HG03280 (cell line): ENCODE measurements at regions not wholly inside any gene's neighbourhood (a gene's known extent, or its start where the extent isn't known, plus 50 kb on each side); places are given as distances from the start of the nearest gene placed in this dataset.

Experiments used
- ATAC-seq: cut with Tn5 transposase; IDR thresholded peaks from one replicate; pipeline ENCODE4 v1.9.1; 2021; ENCODE audit warnings: mild to moderate bottlenecking, moderate library complexity; ENCODE audit not compliant: unreplicated experiment

DNA sequence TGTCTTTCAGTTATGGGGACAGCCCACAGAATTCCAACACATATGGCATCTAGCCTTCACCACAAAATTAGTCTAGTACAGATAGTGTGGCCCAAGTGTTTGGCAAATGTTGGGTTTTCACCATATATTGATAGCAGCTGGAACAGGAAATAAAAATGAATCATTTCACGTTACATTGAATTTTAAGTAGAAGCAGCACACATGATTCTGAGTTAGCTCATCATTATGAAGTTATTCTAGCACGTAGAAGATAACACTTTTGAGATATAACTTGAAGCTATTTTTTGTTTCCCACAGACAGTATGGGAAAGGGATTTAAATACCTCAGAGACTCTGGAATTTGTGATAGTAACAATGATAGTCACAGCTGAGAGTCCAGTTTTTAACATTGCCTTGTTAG lies 118.7 kb downstream of the FAT4 start:
- ATAC-seq = no peak

- no peak for ATAC-seq
Observed at GRCh38 chr4:125434136-125434535, 119.4 kb downstream of the FAT4 start.

DNA sequence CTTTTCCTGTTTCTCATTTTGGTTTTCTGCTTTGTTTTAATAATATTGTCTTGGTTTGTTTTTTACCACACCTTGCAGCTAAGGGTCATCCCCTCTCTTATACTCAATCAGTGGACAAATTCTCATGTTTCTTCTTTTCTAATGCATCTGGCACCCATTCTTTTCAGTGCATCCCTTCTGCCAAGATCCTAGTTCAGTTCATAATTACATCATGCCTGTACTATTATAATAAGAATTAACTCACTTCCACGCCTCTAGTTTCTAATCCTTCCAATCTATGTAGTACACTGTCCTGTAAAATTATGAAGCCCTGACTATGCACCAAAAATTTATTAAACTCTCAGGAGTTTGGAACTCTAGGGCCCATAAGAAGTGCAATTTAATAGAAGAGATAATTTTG lies 126.1 kb downstream of the FAT4 start:
- ATAC-seq = no peak

GRCh38 chr4:125444166-125444565 lies 129.4 kb downstream of the FAT4 start:
- ATAC-seq = no peak

- ATAC-seq = no peak
Observed at GRCh38 chr4:125445525-125445924, 130.8 kb downstream of the FAT4 start.

GRCh38 chr4:125447551-125448290 lies 133.0 kb downstream of the FAT4 start:
- ATAC-seq = no peak

DNA sequence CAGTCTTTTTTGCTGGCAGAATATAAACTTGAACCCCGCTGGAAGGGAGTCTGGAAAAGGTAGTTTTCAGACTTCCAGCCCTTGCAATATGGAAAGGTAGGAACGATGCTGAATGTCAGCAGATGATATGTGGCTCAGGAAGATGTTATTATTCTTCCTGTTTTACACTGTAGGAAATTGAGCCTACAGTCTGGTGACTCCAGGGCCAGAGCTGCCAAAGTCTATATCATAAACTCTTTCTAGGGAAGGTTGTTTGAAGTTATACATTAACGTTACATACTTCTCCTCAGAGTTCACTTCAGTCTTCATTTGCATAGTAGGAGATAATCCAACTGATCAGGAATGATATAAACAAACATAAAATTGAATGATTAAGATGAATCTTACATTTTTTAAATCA lies 141.3 kb downstream of the FAT4 start:
- no peak for ATAC-seq

DNA sequence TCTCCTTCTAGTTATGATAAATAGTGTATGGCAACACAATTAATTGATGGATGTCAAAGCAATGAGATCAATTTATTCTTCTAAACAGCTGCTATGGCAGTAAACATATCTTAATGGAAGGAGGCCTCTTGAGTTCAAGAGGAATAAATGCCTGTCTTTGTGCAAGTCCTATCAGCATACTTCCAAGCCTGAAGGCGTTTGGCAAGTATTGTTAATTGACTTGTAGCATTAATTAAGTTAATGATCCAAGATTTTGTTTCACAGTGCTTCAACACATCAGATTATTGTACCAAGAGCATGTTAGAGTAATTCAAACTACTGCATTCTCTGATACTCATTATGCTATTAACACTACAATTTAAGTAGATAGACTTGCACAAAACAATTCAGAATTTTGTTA lies 144.8 kb downstream of the FAT4 start:
- ATAC-seq = no peak

GRCh38 chr4:125461676-125462363 lies 147.1 kb downstream of the FAT4 start:
- ATAC-seq = no peak

DNA sequence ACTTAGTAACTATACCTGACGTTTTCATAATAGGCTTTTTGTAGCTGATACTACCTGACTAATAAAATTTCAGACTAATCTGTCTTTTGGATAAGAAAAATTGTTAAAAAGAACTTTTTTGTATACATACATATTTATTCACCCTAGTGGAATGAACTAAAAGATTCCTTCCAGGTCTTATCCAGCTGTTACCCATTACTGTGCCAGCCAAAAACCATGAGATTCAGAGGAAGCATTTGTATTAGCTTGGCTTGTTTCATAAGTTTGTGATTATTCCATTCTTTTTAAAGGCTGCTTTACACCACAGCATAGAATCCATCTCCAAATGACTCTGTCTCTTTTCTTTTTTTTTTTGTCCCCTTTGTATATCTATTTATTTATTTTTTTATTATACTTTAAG lies 149.4 kb downstream of the FAT4 start:
- no peak for ATAC-seq

- ATAC-seq = no peak
Observed at GRCh38 chr4:125481334-125482045, 166.7 kb downstream of the FAT4 start.

GRCh38 chr4:125482822-125483221 lies 168.1 kb downstream of the FAT4 start:
- no peak for ATAC-seq

- ATAC-seq = no peak
Observed at GRCh38 chr4:125483278-125483677, 168.5 kb downstream of the FAT4 start.

- ATAC-seq = no peak
Observed at GRCh38 chr4:125484912-125485311, 170.2 kb downstream of the FAT4 start.

DNA sequence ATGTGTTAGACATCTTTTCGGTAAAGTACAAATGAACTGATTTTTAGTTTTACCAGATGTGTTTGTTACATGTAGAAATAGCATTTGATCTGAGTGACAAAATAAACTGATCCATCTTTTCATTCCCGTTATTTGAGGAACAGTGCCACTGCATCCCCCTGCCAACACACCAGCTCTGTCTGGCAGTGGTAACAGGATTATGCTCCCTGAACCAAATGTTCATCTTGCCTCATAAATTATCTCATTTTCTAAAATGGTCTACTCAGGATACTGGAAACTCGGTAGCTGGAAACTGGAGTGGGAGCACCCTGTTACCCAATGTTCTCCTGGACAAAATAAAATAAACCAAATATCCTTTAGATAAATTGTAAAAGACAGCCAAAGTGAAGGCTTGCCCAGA lies 171.6 kb downstream of the FAT4 start:
- ATAC-seq = no peak

DNA sequence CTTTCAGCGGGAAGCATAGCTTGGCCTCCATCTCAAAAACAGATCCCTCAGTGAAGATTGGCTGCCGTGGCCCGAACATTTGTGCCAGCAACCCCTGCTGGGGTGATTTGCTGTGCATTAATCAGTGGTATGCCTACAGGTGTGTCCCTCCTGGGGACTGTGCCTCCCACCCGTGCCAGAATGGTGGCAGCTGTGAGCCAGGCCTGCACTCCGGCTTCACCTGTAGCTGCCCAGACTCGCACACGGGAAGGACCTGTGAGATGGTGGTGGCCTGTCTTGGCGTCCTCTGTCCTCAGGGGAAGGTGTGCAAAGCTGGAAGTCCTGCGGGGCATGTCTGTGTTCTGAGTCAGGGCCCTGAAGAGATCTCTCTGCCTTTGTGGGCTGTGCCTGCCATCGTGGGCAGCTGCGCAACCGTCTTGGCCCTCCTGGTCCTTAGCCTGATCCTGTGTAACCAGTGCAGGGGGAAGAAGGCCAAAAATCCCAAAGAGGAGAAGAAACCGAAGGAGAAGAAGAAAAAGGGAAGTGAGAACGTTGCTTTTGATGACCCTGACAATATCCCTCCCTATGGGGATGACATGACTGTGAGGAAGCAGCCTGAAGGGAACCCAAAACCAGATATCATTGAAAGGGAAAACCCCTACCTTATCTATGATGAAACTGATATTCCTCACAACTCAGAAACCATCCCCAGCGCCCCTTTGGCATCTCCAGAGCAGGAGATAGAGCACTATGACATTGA lies 175.4 kb downstream of the FAT4 start:
- no peak for ATAC-seq

- ATAC-seq = no peak
Observed at GRCh38 chr4:125492957-125493356, 178.2 kb downstream of the FAT4 start.

DNA sequence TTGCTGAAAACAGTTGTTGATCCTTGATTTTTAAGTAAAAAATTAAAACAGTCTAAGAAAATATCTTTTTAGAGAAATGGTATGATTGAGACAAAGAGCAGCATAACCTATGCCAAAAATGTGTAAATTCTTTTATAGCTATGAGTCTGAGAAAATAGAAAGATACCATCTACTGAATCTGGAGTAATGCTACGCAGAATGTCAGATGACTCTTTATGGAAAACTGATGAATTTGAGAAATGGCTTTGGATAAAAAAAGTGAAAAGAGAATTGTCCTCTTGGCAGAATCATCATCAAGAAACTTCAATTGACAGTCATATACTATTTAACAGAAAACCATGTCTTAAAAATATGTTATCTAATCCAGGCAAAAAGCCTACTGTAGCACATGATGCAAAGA lies 183.1 kb downstream of the FAT4 start:
- ATAC-seq = no peak

GRCh38 chr4:125498981-125499380 lies 184.2 kb downstream of the FAT4 start:
- ATAC-seq = no peak

DNA sequence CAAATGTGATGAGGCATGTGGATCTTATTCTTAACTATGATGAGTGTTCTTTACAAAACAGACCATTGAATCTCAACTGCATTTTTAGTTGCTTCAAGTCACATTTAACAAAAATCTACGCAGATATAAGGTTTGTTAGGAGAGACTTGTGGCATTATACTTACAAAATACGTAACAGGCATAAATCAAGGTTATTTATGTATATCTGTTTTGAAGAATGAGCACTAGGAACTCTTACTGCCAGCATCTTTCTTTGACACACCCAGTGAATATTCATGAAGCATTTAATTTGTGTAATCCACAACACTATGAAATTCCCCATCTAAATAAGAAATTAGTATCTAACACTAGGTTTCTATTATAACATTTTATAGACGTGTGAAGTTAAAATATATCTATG lies 186.3 kb downstream of the FAT4 start:
- ATAC-seq = no peak

DNA sequence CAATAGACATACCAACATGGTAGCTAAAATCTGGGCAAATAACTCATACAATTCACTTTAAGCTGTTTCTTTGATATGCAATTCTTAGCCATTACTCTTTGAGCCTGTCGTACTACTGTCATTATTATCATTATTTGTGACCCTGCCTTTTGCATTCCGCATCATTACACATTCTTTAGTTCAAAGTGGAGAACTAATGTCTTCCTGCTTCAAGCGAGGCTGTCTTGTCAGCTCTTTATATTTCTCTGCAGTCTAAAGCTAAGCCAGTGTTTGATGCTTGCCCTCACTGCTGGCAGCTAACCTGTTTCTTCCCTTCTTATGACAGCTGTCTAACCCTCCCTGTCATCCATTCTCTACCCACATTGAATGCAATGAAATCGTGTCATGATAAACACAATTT lies 186.8 kb downstream of the FAT4 start:
- ATAC-seq = no peak
